Coronary artery (tissue), 2 donors: ENCODE measurements at regions not wholly inside any gene's neighbourhood (a gene's known extent, or its start where the extent isn't known, plus 50 kb on each side); places are given as distances from the start of the nearest gene placed in this dataset.
"Not testable (repeated sequence)": the region's sequence is repeated elsewhere in the genome, so short reads cannot be mapped to it uniquely, and the experiment has no call there.

Source experiments
- DNase-seq: peaks from one replicate; pipeline ENCODE4 v3.0.0-alpha.2; 2017; ENCODE audit warnings: low spot score
- H3K27ac ChIP-seq, 2 donors: fragments of 200-600 bp; sonication (generic); one replicate each; pipeline ENCODE4 v1.5.1; 2016 to 2019
- H3K4me3 ChIP-seq: fragments of 200-600 bp; sonication (generic); 2 replicates; pipeline ENCODE4 v1.5.1; 2016; ENCODE audit warnings: mild to moderate bottlenecking, moderate library complexity
- CTCF ChIP-seq: fragments of 200-600 bp; sonication (generic); IDR thresholded peaks from one replicate; pipeline ENCODE4 v1.5.1; 2019; ENCODE audit warnings: antibody characterized with exemption

DNA sequence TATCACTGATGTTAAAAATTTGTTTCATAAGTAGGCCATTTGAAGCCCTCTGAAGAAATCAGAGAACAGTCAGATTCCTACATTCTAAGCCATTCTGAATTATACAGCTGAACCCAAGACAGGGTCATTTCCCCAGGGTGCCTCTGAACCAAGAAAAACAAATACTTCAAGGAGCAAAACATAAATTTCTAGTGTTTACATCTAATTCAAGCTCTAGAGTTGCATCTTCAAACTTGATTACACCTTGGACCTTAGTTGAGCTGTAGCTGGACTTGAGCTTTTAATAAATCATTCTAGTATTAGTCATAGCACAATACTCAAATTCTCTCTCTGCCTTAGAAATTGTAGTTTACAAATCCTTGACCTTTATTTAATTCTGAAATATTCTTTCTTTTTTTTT, 87.6 kb upstream of the IL15 start:
- H3K27ac ChIP-seq, result no peak overlapping the region
- H3K4me3 ChIP-seq, result no peak overlapping the region
- no peak for DNase-seq
- TF ChIP-seq CTCF, result no peak

DNA sequence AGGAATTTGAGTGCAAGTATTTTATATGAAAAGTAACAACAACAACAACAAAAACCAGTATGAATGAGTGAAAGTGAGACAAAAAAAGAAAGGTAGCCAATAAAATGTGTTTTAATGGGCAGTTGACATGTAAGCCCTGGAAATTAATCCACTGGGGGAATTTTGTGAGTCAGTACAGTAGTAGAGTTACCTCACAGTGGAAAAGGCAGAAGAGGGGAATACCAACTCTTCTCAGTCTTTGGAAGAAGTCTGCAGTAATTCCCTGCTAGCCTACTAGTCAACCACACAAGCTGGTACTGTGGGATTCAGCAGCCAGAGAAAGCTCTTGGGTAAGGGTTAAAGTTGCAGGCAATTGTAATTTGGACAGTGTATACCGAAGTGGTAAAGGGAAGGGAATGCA, 76.3 kb upstream of the IL15 start:
- Histone ChIP-seq H3K27ac (no peak overlapping the region), H3K4me3 (no peak overlapping the region)
- no peak for DNase-seq
- no peak for TF ChIP-seq CTCF

GRCh38 chr4:141562649-141563048, 73.7 kb upstream of the IL15 start:
- DNase-seq, result no peak
- TF ChIP-seq CTCF, result no peak
- no peak overlapping the region for H3K4me3 ChIP-seq
- H3K27ac ChIP-seq, result no peak overlapping the region

GRCh38 chr4:141563723-141564122, 72.7 kb upstream of the IL15 start:
- no peak for TF ChIP-seq CTCF
- no peak for DNase-seq
- Histone ChIP-seq H3K4me3 (no peak overlapping the region), H3K27ac (no peak overlapping the region)

DNA sequence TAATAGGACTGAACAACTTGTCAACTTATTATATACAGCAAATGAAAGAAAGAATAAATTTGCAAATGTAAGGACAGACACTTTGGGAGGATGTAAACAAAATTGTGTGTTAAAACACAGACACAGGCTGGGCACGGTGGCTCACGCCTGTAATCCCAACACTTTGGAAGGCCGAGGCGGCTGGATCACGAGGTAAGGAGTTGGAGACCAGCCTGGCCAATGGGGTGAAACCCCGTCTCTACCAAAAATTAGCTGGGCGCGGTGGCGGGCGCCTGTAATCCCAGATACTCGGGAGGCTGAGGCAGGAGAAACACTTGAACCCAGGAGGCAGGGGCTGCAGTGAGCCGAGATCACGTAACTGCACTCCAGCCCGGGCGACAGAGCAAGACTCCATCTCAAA, 71.4 kb upstream of the IL15 start:
- not testable (repeated sequence) for DNase-seq, H3K4me3 ChIP-seq, H3K27ac ChIP-seq

DNA sequence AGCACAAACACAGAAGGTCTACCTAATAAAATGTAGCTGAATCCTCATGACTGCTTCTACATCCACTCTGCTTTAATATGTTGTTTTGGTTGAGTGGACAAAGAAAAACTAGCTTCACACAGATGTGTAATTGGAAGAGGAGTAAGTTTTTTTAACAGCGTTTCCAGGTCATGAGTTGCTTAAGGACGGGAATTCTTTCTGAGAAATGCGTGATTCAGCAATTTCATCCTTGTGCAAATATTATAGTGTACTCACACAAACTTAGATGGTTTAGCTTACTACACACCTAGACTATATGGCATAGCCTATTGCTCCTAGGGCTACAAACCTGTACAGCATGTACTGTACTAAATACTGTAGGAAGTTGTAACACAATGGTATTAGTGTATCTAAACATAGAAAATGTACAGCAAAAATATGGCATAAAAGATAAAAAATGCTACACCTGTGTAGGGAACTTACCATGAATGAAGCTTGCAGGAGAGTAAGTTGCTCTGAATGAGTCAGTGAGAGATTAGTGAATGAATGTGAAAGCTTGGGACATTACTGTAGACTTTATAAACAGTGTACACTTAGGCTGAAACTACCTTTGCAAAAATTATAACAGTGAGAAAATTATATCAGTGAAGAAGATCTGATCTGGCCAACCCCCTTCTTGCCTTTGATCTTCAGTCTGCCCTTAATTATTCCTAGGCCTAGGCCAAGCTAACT, 70.8 kb upstream of the IL15 start:
- no peak overlapping the region for H3K27ac ChIP-seq
- no peak overlapping the region for H3K4me3 ChIP-seq
- no peak for DNase-seq
- no peak for TF ChIP-seq CTCF

- no peak for TF ChIP-seq CTCF
- H3K27ac ChIP-seq, result no peak overlapping the region
- H3K4me3 ChIP-seq, result no peak overlapping the region
- no peak for DNase-seq
Measured at GRCh38 chr4:141567326-141567915, 69.0 kb upstream of the IL15 start.
